ENCODE measurements at regions not wholly inside any gene's neighbourhood (a gene's known extent, or its start where the extent isn't known, plus 50 kb on each side); places are given as distances from the start of the nearest gene placed in this dataset.

- H4K20me1 ChIP-seq (ENCODE audit: insufficient read depth, low read length) = no peaks in the 10 kb centered on the region
- intact Hi-C loops (cut with micrococcal nuclease; ENCODE audit: unreplicated experiment) (no loop called here), in situ Hi-C loops (cut with HindIII; ENCODE audit: extremely low pct_ligation_motif_present, low pct_unique_long_range_greater_than_20kb) (no loop called here)
- H3K4me3 ChIP-seq (replicated peaks in 1 of 3; ENCODE audit: insufficient read depth in 1 of 3, low read depth in 2 of 3, low read length in 3 of 3) = no peak overlapping the region
- no peaks in the 10 kb centered on the region for H3K36me3 ChIP-seq (replicated peaks in 1 of 2; ENCODE audit: control insufficient read depth in 1 of 2, insufficient read depth in 2 of 2, low read length in 2 of 2)
- DNase-seq (ENCODE audit: low spot score) = no peak
- H3K27me3 ChIP-seq (ENCODE audit: control insufficient read depth in 1 of 2, insufficient read depth in 2 of 2, low read length in 2 of 2) = no peaks in the 10 kb centered on the region; a peak in 1 of 5 replicates
- no peak overlapping the region for H3K9ac ChIP-seq (ENCODE audit: insufficient read depth, low read depth, low read length)
- ChIA-PET CTCF (ENCODE audit: low intra/inter-chr PET ratio, low total read pairs) (no interaction called here), POLR2A (no interaction called here)
- no peaks in the 10 kb centered on the region for H3K79me2 ChIP-seq (ENCODE audit: insufficient read depth, low read length)
- no peaks in the 10 kb centered on the region for H3K9me3 ChIP-seq (ENCODE audit: low read length)
- no peaks in the 10 kb centered on the region for H3K4me1 ChIP-seq (ENCODE audit: insufficient read depth, low read length)
- H3K27ac ChIP-seq (ENCODE audit: extremely low read length, insufficient read depth, low read length) = no peak overlapping the region
- no peak for FAIRE-seq
- WGBS (ENCODE audit: low lambda C conversion rate) = 31% methylated on average over 4 of the region's 4 CpGs
- H2AFZ ChIP-seq (ENCODE audit: low read length) = no peak overlapping the region
- ATAC-seq = no peak
- H3K4me2 ChIP-seq (ENCODE audit: low read depth, low read length) = no peak overlapping the region
- no TSS peak for BruUV-seq (replicated peaks)
- TF ChIP-seq ZNF781 (CRISPR knock-in tag; IDR thresholded peaks at IDR 0.05; ENCODE audit: borderline replicate concordance, not compliant biosample characterization) (no peak), PRPF4 (IDR thresholded peaks at IDR 0.05; ENCODE audit: low read depth, low read length, poor library complexity, severe bottlenecking) (no peak), ZNF543 (CRISPR knock-in tag; IDR thresholded peaks at IDR 0.05) (no peak), GABPB1 (CRISPR knock-in tag; IDR thresholded peaks at IDR 0.05) (no peak)
Observed at GRCh38 chr6:14674458-14674857, 556.9 kb downstream of the CD83 start.

DNA sequence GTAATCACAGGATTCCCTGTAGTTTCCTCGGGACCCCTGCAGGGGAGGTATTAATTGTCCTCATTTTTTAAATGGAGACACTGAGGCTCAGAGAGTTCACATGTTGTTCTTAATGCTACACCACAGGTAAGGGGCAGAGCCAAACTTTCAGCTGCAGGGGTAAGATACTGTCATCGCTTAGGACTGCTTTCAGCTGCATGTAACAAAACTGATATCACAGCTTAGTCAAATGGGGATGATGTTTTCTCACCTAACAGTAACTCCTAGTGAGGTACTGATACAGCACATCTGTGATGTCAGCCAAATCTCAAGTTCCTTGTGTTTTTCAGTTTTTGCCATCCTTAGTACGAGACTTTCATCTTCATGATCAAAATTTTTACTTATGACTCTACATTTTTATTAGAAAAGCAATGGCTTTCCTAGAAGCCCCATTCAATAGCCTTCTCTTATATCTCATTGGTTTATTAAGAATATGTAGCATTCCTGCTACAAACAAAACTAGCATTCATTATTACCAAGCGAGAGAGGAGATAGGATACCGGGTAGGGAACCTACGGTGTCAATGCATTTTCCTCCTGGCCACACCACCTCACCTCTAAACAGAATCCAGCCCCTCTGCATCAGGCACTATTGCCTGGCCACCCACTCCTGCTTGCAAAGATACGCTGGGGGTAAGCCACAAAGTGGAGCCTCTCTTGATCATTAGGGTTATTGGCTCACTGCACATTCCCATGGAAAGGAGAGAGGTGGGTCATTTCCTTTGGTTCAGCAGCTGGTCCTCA lies 557.5 kb downstream of the CD83 start:
- TF ChIP-seq BORCS8-MEF2B (CRISPR knock-in tag; IDR thresholded peaks at IDR 0.05) (no peak), ZNF282 (IDR thresholded peaks at IDR 0.05; ENCODE audit: partially characterized antibody) (no peak), ZNF253 (CRISPR knock-in tag; IDR thresholded peaks at IDR 0.05; ENCODE audit: borderline replicate concordance) (no peak), PPARG (CRISPR knock-in tag; conservative IDR thresholded peaks at IDR 0.05) (no peak), ZNF550 (CRISPR knock-in tag; IDR thresholded peaks at IDR 0.05; ENCODE audit: borderline replicate concordance) (no peak), FOXJ3 (CRISPR knock-in tag; IDR thresholded peaks at IDR 0.05; ENCODE audit: borderline replicate concordance) (no peak), SIN3B (IDR thresholded peaks at IDR 0.05; ENCODE audit: low read length) (no peak), DNMT3B (CRISPR knock-in tag; conservative IDR thresholded peaks at IDR 0.05) (no peak), SIX1 (CRISPR knock-in tag; IDR thresholded peaks at IDR 0.05; ENCODE audit: borderline replicate concordance) (no peak), RCOR2 (CRISPR knock-in tag; IDR thresholded peaks at IDR 0.05) (no peak), ZSCAN30 (CRISPR knock-in tag; IDR thresholded peaks at IDR 0.05) (no peak), FIP1L1 (IDR thresholded peaks at IDR 0.05; ENCODE audit: borderline replicate concordance, insufficient read depth, low read depth, low read length) (no peak)

More for the DNA sequence above, 557.5 kb downstream of the CD83 start:
- CTCF ChIA-PET (ENCODE audit: low intra/inter-chr PET ratio, low total read pairs) = no interaction called here
- no peaks in the 10 kb centered on the region for H3K79me2 ChIP-seq (ENCODE audit: insufficient read depth, low read length)
- no peak overlapping the region for H2AFZ ChIP-seq (ENCODE audit: low read length)
- no peaks in the 10 kb centered on the region; a peak in 1 of 5 replicates for H3K27me3 ChIP-seq (ENCODE audit: control insufficient read depth in 1 of 2, insufficient read depth in 2 of 2, low read length in 2 of 2)
- in situ Hi-C loops (cut with HindIII; ENCODE audit: extremely low pct_ligation_motif_present, low pct_unique_long_range_greater_than_20kb) = no loop called here
- no peaks in the 10 kb centered on the region for H3K9me3 ChIP-seq (ENCODE audit: low read length)
- no peak for FAIRE-seq
- ATAC-seq = no peak
- intact Hi-C loops (cut with micrococcal nuclease; ENCODE audit: unreplicated experiment) = no loop called here
- no peak for DNase-seq (ENCODE audit: low spot score)
- H3K27ac ChIP-seq (ENCODE audit: extremely low read length, insufficient read depth, low read length) = no peak overlapping the region
- H3K36me3 ChIP-seq (replicated peaks in 1 of 2; ENCODE audit: control insufficient read depth in 1 of 2, insufficient read depth in 2 of 2, low read length in 2 of 2) = no peaks in the 10 kb centered on the region
- 45% methylated on average over 7 of the region's 7 CpGs for WGBS (ENCODE audit: low lambda C conversion rate)
- POLR2A ChIA-PET = no interaction called here
- H3K4me3 ChIP-seq (replicated peaks in 1 of 3; ENCODE audit: insufficient read depth in 1 of 3, low read depth in 2 of 3, low read length in 3 of 3) = no peak overlapping the region
- no peak overlapping the region for H3K9ac ChIP-seq (ENCODE audit: insufficient read depth, low read depth, low read length)
- no peaks in the 10 kb centered on the region for H3K4me1 ChIP-seq (ENCODE audit: insufficient read depth, low read length)
- H3K4me2 ChIP-seq (ENCODE audit: low read depth, low read length) = no peak overlapping the region
- no peaks in the 10 kb centered on the region for H4K20me1 ChIP-seq (ENCODE audit: insufficient read depth, low read length)
- no TSS peak for BruUV-seq (replicated peaks)

All from HepG2 (cell line).